Neuron (in vitro differentiated cells): ENCODE measurements at regions not wholly inside any gene's neighbourhood (a gene's known extent, or its start where the extent isn't known, plus 50 kb on each side); places are given as distances from the start of the nearest gene placed in this dataset.
"Not testable (repeated sequence)": the region's sequence is repeated elsewhere in the genome, so short reads cannot be mapped to it uniquely, and the experiment has no call there.

Experiments used
- H2AFZ ChIP-seq: one replicate; pipeline ENCODE4 v1.6.1; 2013; ENCODE audit warnings: low read depth, mild to moderate bottlenecking, inconsistent platforms, low read length, moderate library complexity
- H3K27me3 ChIP-seq: one replicate; pipeline ENCODE4 v1.6.1; 2013; ENCODE audit warnings: low read length; ENCODE audit not compliant: insufficient read depth
- H3K36me3 ChIP-seq: one replicate; pipeline ENCODE4 v1.6.1; 2013; ENCODE audit warnings: low read length; ENCODE audit not compliant: insufficient read depth
- H3K4me1 ChIP-seq: one replicate; pipeline ENCODE4 v1.6.1; 2013; ENCODE audit warnings: low read length; ENCODE audit not compliant: insufficient read depth
- H3K4me3 ChIP-seq: 2 replicates; pipeline ENCODE4 v1.5.1; 2013; ENCODE audit warnings: mild to moderate bottlenecking, low read length, moderate library complexity
- H3K9me3 ChIP-seq: one replicate; pipeline ENCODE4 v1.6.1; 2013; ENCODE audit warnings: low read length

- H3K4me3 ChIP-seq, result no peak overlapping the region
- no peaks in the 10 kb centered on the region for H3K4me1 ChIP-seq
- H3K9me3 ChIP-seq, result no peaks in the 10 kb centered on the region
- no peaks in the 10 kb centered on the region for H3K36me3 ChIP-seq
- no peaks in the 10 kb centered on the region for H3K27me3 ChIP-seq
- H2AFZ ChIP-seq, result no peak overlapping the region
These were observed 1681.2 kb downstream of the SLITRK5 start for GRCh38 chr13:89352384-89352783.

DNA sequence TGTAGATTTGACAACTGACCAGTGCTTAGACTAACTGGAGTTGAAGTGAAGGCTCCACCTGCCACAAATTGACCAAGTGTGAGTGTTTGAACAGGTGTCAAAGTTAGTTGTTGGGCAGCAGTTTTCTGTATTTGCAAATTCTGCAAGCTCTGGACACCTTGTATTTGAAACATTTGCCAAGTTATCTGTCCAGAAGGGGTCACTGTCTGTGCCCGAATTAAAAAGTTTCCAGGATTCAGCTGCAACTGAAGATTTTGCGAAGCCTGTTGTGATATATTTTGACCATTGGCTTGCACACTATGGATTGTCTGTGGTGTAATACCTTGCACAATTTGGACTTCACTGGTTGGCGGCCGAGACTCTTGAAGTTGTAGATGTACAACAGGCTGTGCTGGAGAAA, 1690.7 kb downstream of the SLITRK5 start:
- Histone ChIP-seq H3K4me3 (no peak overlapping the region), H3K4me1 (no peaks in the 10 kb centered on the region), H2AFZ (no peak overlapping the region), H3K36me3 (no peaks in the 10 kb centered on the region), H3K27me3 (no peaks in the 10 kb centered on the region), H3K9me3 (no peaks in the 10 kb centered on the region)

GRCh38 chr13:89363144-89363543, 1692.0 kb downstream of the SLITRK5 start:
- H3K27me3 ChIP-seq, result no peaks in the 10 kb centered on the region
- H3K36me3 ChIP-seq, result no peaks in the 10 kb centered on the region
- H3K4me1 ChIP-seq, result no peaks in the 10 kb centered on the region
- no peak overlapping the region for H2AFZ ChIP-seq
- no peaks in the 10 kb centered on the region for H3K9me3 ChIP-seq
- no peak overlapping the region for H3K4me3 ChIP-seq

GRCh38 chr13:89372193-89372592, 1701.0 kb downstream of the SLITRK5 start:
- no peaks in the 10 kb centered on the region for H3K36me3 ChIP-seq
- no peaks in the 10 kb centered on the region for H3K9me3 ChIP-seq
- H3K4me3 ChIP-seq, result no peak overlapping the region
- peak overlapping the region; percentile 15 for H2AFZ ChIP-seq
- no peaks in the 10 kb centered on the region for H3K4me1 ChIP-seq
- no peaks in the 10 kb centered on the region for H3K27me3 ChIP-seq

GRCh38 chr13:89375839-89376238, 1704.7 kb downstream of the SLITRK5 start:
- H3K36me3 ChIP-seq, result no peaks in the 10 kb centered on the region
- H2AFZ ChIP-seq, result no peak overlapping the region
- H3K4me1 ChIP-seq, result no peaks in the 10 kb centered on the region
- no peaks in the 10 kb centered on the region for H3K27me3 ChIP-seq
- H3K4me3 ChIP-seq, result no peak overlapping the region
- H3K9me3 ChIP-seq, result no peaks in the 10 kb centered on the region

GRCh38 chr13:89380101-89380500, 1708.9 kb downstream of the SLITRK5 start:
- Histone ChIP-seq H3K9me3 (no peaks in the 10 kb centered on the region), H3K27me3 (no peaks in the 10 kb centered on the region), H3K4me1 (no peaks in the 10 kb centered on the region), H3K4me3 (no peak overlapping the region), H2AFZ (no peak overlapping the region), H3K36me3 (no peaks in the 10 kb centered on the region)

- Histone ChIP-seq H3K9me3 (no peaks in the 10 kb centered on the region), H3K4me1 (no peaks in the 10 kb centered on the region), H3K36me3 (no peaks in the 10 kb centered on the region), H2AFZ (no peak overlapping the region), H3K4me3 (no peak overlapping the region), H3K27me3 (no peaks in the 10 kb centered on the region)
These were observed 1711.8 kb downstream of the SLITRK5 start for GRCh38 chr13:89382981-89383380.

DNA sequence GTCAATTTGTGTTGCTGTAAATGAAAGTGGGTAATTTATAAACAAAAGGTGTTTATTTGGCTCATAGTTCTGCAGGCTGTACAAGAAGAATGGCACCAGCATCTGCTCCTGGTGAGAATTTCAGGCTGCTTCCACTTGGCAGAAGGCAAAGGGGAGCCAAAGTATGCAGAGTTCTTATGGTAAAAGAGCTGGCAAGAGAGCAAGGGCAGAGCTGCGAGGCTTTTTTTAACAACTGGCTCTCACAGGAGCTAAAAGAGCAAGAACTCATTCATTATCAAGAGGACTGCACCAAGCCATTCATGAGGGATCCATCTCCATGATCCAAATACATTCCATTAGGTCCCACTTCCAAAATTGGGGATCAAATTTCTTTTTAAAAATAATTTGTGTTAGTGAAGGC, 1712.7 kb downstream of the SLITRK5 start:
- H3K4me1 ChIP-seq, result no peaks in the 10 kb centered on the region

GRCh38 chr13:89393758-89394304, 1722.7 kb downstream of the SLITRK5 start:
- Histone ChIP-seq H3K27me3 (no peaks in the 10 kb centered on the region), H3K4me3 (no peak overlapping the region), H3K9me3 (no peaks in the 10 kb centered on the region), H3K36me3 (no peaks in the 10 kb centered on the region), H2AFZ (peak overlapping the region; percentile 55), H3K4me1 (peaks cover 2% of the 10 kb centered on the region)

More for the DNA sequence above, 1712.7 kb downstream of the SLITRK5 start:
- H3K9me3 ChIP-seq, result no peaks in the 10 kb centered on the region
- no peak overlapping the region for H3K4me3 ChIP-seq
- no peaks in the 10 kb centered on the region for H3K27me3 ChIP-seq
- no peak overlapping the region for H2AFZ ChIP-seq
- H3K36me3 ChIP-seq, result no peaks in the 10 kb centered on the region

DNA sequence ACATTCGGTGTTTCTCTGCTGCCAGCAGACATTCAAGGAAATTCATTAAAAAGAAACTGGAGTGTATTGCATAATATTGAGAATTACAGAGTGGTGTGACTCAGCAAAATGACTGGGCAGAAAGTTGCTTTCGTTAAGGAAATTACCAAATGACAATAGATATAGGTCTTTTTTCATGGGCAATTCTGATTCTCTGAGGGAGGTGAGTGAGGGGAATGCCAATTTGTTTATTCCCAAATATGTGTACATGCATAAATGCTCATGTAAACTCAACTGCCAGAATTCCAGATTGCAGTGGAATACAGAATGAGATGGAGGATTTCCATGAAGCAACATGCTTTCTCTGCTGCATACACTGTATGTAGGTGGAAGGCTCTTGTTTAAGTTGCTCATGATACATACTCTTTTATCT, 1730.1 kb downstream of the SLITRK5 start:
- Histone ChIP-seq H3K9me3 (no peaks in the 10 kb centered on the region), H3K27me3 (no peaks in the 10 kb centered on the region), H2AFZ (no peak overlapping the region), H3K4me3 (no peak overlapping the region), H3K36me3 (no peaks in the 10 kb centered on the region), H3K4me1 (no peaks in the 10 kb centered on the region)

DNA sequence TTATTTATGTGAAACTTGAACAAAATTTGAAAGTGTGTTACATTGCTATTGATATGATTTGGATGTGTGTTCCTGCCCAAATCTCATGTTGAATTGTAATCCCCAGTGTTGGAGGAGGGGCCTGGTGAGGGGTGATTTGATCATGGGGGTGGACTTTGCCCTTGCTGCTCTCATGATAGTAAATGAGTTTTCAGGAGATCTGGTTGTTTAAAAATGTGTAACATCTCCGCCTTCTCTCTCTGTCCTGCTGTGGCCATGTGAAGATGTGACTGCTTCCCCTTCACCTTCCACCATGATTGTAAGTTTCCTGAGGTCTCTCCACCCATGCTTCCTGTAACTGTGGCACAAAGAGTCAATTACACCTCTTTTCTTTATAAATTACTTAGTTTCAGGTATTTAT, 1731.0 kb downstream of the SLITRK5 start:
- Histone ChIP-seq H3K27me3 (no peaks in the 10 kb centered on the region), H3K9me3 (no peaks in the 10 kb centered on the region), H2AFZ (no peak overlapping the region), H3K4me1 (no peaks in the 10 kb centered on the region), H3K4me3 (no peak overlapping the region), H3K36me3 (no peaks in the 10 kb centered on the region)

DNA sequence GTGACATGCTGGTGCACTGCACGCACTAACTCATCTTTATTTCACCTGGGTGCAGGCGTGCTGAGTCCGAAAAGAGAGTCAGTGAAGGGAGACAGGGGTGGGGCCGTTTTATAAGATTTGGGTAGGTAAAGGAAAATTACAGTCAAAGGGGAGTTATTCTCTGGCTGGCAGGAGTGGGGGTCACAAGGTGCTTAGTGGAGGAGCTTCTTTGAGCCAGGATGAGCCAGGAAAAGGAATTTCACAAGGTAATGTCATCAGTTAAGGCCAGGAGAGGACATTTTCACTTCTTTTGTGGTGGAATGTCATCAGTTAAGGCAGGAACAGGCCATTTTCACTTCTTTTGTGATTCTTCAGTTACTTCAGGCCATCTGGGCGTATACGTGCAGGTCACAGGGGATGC, 1734.9 kb downstream of the SLITRK5 start:
- not testable (repeated sequence) for H2AFZ ChIP-seq, H3K4me1 ChIP-seq, H3K9me3 ChIP-seq, H3K27me3 ChIP-seq, H3K4me3 ChIP-seq, H3K36me3 ChIP-seq

GRCh38 chr13:89407357-89407756, 1736.2 kb downstream of the SLITRK5 start:
- Histone ChIP-seq H3K4me1 (no peaks in the 10 kb centered on the region), H3K9me3 (no peaks in the 10 kb centered on the region), H3K4me3 (no peak overlapping the region), H3K36me3 (no peaks in the 10 kb centered on the region), H2AFZ (no peak overlapping the region), H3K27me3 (no peaks in the 10 kb centered on the region)

DNA sequence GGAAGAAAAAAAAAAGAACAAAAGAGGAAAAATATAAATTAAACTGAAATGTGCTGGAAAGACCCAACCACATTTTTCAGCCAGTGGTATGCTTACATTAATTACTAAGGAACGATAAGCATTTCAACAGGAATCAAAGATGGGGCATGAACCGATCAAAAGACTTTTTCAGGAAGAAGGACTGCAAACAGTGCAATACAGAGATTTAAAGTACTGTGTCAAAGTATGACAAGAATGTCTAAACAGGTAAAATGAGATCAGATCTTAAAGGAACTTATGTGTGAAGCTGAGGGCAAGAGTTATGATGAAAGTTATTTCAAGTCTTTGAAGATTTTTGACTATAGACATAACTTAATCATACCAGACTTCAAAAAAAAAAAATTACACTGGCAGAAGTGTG, 1761.8 kb downstream of the SLITRK5 start:
- no peak overlapping the region for H3K4me3 ChIP-seq
- H2AFZ ChIP-seq, result no peak overlapping the region
- no peaks in the 10 kb centered on the region for H3K9me3 ChIP-seq
- H3K36me3 ChIP-seq, result no peaks in the 10 kb centered on the region
- no peaks in the 10 kb centered on the region for H3K4me1 ChIP-seq
- no peaks in the 10 kb centered on the region for H3K27me3 ChIP-seq
